ENCODE measurements at regions not wholly inside any gene's neighbourhood (a gene's known extent, or its start where the extent isn't known, plus 50 kb on each side); places are given as distances from the start of the nearest gene placed in this dataset.

- H3K9ac ChIP-seq (ENCODE audit: low read depth in 1 of 2, low read length in 2 of 2), result no peak overlapping the region
- no peak overlapping the region for H3K27ac ChIP-seq (ENCODE audit: low read depth in 1 of 2, low read length in 2 of 2)
- no peaks in the 10 kb centered on the region for H3K9me3 ChIP-seq (ENCODE audit: control insufficient read depth in 4 of 4, low read length in 3 of 4)
- TF ChIP-seq RXRA (IDR thresholded peaks at IDR 0.05) (no peak), FOXA2 (IDR thresholded peaks at IDR 0.05) (no peak), REST (IDR thresholded peaks at IDR 0.05) (no peak), SP1 (IDR thresholded peaks at IDR 0.05) (no peak), EGR1 (IDR thresholded peaks at IDR 0.05; ENCODE audit: low read depth in 2 of 2) (no peak), HNF4A (conservative IDR thresholded peaks at IDR 0.05) (no peak)
- TF ChIP-seq, protein P1, sequence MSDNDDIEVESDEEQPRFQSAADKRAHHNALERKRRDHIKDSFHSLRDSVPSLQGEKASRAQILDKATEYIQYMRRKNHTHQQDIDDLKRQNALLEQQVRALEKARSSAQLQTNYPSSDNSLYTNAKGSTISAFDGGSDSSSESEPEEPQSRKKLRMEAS (IDR thresholded peaks at IDR 0.05), result no peak
- TF ChIP-seq, protein P2, sequence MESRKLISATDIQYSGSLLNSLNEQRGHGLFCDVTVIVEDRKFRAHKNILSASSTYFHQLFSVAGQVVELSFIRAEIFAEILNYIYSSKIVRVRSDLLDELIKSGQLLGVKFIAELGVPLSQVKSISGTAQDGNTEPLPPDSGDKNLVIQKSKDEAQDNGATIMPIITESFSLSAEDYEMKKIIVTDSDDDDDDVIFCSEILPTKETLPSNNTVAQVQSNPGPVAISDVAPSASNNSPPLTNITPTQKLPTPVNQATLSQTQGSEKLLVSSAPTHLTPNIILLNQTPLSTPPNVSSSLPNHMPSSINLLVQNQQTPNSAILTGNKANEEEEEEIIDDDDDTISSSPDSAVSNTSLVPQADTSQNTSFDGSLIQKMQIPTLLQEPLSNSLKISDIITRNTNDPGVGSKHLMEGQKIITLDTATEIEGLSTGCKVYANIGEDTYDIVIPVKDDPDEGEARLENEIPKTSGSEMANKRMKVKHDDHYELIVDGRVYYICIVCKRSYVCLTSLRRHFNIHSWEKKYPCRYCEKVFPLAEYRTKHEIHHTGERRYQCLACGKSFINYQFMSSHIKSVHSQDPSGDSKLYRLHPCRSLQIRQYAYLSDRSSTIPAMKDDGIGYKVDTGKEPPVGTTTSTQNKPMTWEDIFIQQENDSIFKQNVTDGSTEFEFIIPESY (IDR thresholded peaks at IDR 0.05), result no peak
- TF ChIP-seq, protein P3, sequence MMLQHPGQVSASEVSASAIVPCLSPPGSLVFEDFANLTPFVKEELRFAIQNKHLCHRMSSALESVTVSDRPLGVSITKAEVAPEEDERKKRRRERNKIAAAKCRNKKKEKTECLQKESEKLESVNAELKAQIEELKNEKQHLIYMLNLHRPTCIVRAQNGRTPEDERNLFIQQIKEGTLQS (IDR thresholded peaks at IDR 0.05), result no peak
- peaks cover 1 to 20% (median 10%) of the 10 kb centered on the region in 4 donors for H3K4me1 ChIP-seq (ENCODE audit: control insufficient read depth in 4 of 4, insufficient read depth in 4 of 4, low read length in 3 of 4)
- DNase-seq (ENCODE audit: low spot score), result no peak
- WGBS, result 48% methylated on average over 4 of the region's 4 CpGs
- H3K4me3 ChIP-seq (ENCODE audit: low read depth in 1 of 3, low read length in 3 of 3), result no peak overlapping the region
- no peaks in the 10 kb centered on the region for H3K27me3 ChIP-seq (ENCODE audit: control insufficient read depth in 4 of 4, insufficient read depth in 4 of 4, low read length in 3 of 4)
- no peaks in the 10 kb centered on the region for H3K36me3 ChIP-seq (ENCODE audit: control insufficient read depth in 4 of 4, insufficient read depth in 3 of 4, low read depth in 1 of 4, low read length in 3 of 4)
Measured at GRCh38 chr2:226673314-226673723, 126.3 kb downstream of the IRS1 start.

DNA sequence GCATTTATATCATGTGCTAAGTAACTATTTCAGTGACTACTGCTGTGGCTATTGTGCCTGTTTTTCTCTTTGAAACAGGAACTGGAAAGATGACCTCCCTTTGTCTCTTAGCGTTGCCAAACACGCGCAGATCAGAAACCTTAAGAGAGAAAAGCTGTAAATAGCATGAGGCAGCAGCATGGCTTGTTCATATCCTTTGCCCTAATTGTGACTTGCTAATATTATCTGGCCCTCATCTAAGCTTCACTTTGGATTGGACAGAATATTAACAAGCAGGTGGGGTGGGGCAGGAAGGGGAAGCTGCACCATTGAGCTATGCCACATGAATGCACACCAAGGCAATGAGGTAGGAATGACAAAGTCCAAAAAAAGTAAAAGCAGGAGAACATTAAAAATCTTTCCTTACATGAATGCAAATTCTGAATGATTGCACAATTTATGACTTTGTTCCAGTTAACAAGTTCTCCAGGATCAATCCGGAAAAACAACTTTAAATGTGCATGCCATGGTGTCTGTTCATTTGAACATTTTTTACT is 128.4 kb downstream of the IRS1 start:
- H3K36me3 ChIP-seq (ENCODE audit: control insufficient read depth in 4 of 4, insufficient read depth in 3 of 4, low read depth in 1 of 4, low read length in 3 of 4), result no peaks in the 10 kb centered on the region
- no peaks in the 10 kb centered on the region for H3K9me3 ChIP-seq (ENCODE audit: control insufficient read depth in 4 of 4, low read length in 3 of 4)
- DNase-seq (ENCODE audit: low spot score), result no peak
- WGBS, result 26% methylated on average over 4 of the region's 4 CpGs
- peak overlapping the region; percentile 8 to 48 for H3K27ac ChIP-seq (ENCODE audit: low read depth in 1 of 2, low read length in 2 of 2)
- no peaks in the 10 kb centered on the region for H3K27me3 ChIP-seq (ENCODE audit: control insufficient read depth in 4 of 4, insufficient read depth in 4 of 4, low read length in 3 of 4)
- no peak overlapping the region for H3K9ac ChIP-seq (ENCODE audit: low read depth in 1 of 2, low read length in 2 of 2)
- H3K4me3 ChIP-seq (ENCODE audit: low read depth in 1 of 3, low read length in 3 of 3), result no peak overlapping the region
- H3K4me1 ChIP-seq (ENCODE audit: control insufficient read depth in 4 of 4, insufficient read depth in 4 of 4, low read length in 3 of 4), result peaks cover 0 to 8% (median 6%) of the 10 kb centered on the region in 4 donors
- TF ChIP-seq REST (IDR thresholded peaks at IDR 0.05) (no peak), RAD21 (IDR thresholded peaks at IDR 0.05) (peak; percentile 26 to 34), TAF1 (conservative IDR thresholded peaks at IDR 0.05) (no peak), HNF4G (IDR thresholded peaks at IDR 0.05) (peak; percentile 25), FOXA1 (IDR thresholded peaks at IDR 0.05) (no peak), YY1 (IDR thresholded peaks at IDR 0.05) (peak; percentile 69), NR2F2 (IDR thresholded peaks at IDR 0.05) (no peak), RXRA (IDR thresholded peaks at IDR 0.05) (peak; percentile 44 to 66), EGR1 (IDR thresholded peaks at IDR 0.05; ENCODE audit: low read depth in 2 of 2) (no peak), HNF4A (conservative IDR thresholded peaks at IDR 0.05) (peak; percentile 65 to 74), FOXA2 (IDR thresholded peaks at IDR 0.05) (peak; percentile 8), GABPA (IDR thresholded peaks at IDR 0.05 in 1 of 2, conservative IDR thresholded peaks at IDR 0.05 in 1 of 2) (peak in 1 of 2 donors; percentile 67)
- TF ChIP-seq, protein P1 (IDR thresholded peaks at IDR 0.05), result peak; percentile 34
- TF ChIP-seq, protein P2 (IDR thresholded peaks at IDR 0.05), result no peak
- TF ChIP-seq, protein P4, sequence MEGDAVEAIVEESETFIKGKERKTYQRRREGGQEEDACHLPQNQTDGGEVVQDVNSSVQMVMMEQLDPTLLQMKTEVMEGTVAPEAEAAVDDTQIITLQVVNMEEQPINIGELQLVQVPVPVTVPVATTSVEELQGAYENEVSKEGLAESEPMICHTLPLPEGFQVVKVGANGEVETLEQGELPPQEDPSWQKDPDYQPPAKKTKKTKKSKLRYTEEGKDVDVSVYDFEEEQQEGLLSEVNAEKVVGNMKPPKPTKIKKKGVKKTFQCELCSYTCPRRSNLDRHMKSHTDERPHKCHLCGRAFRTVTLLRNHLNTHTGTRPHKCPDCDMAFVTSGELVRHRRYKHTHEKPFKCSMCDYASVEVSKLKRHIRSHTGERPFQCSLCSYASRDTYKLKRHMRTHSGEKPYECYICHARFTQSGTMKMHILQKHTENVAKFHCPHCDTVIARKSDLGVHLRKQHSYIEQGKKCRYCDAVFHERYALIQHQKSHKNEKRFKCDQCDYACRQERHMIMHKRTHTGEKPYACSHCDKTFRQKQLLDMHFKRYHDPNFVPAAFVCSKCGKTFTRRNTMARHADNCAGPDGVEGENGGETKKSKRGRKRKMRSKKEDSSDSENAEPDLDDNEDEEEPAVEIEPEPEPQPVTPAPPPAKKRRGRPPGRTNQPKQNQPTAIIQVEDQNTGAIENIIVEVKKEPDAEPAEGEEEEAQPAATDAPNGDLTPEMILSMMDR (IDR thresholded peaks at IDR 0.05; ENCODE audit: low read depth, low read length, missing input control), result no peak

Data from liver (tissue), 8 donors.